ENCODE measurements at regions not wholly inside any gene's neighbourhood (a gene's known extent, or its start where the extent isn't known, plus 50 kb on each side); places are given as distances from the start of the nearest gene placed in this dataset.

- no peak for DNase-seq
Measured at GRCh38 chr10:62453274-62453673, 79.1 kb downstream of the ZNF365 start.

GRCh38 chr10:62454687-62455397 is 80.7 kb downstream of the ZNF365 start:
- DNase-seq: no peak

- no peak for DNase-seq
Measured at GRCh38 chr10:62456611-62457101, 82.5 kb downstream of the ZNF365 start.

DNA sequence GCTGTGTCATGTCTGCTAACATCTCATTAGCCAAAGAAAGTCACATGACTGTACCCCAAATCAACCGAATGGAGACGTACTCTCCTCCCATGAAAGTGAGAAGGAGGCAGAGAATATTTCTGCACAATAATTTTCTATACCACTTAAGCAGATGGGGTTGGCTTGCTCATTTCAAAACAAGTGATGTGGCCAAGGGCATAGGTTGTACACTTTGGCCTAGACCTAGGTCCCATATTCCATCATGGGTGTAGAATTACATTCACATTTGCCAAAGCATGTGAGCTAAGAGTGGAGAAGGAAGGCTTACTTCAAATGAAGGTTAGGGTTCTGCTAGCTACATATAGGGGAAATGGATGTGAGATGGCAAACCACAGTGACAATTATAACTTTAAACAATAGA is 83.0 kb downstream of the ZNF365 start:
- DNase-seq: no peak

GRCh38 chr10:62457598-62457997 is 83.4 kb downstream of the ZNF365 start:
- DNase-seq: no peak

DNA sequence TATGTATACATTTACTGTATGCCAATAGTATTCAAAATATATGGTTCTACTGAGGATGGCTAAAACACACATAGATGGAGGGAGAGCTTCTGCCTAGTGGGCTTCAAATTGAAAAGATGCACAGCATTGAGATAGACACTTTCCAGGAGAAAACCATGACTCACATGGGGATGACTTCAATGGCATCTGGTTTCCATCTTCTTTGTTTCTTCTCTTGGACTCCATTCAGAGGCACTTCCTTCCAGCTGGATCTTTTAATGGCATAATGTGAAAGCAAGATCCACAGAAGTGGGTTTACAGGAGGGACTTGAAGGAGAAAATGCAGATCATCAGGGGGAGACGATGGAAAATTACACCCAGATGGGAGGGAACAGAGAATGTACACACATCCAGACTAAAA is 84.9 kb downstream of the ZNF365 start:
- no peak for DNase-seq

DNA sequence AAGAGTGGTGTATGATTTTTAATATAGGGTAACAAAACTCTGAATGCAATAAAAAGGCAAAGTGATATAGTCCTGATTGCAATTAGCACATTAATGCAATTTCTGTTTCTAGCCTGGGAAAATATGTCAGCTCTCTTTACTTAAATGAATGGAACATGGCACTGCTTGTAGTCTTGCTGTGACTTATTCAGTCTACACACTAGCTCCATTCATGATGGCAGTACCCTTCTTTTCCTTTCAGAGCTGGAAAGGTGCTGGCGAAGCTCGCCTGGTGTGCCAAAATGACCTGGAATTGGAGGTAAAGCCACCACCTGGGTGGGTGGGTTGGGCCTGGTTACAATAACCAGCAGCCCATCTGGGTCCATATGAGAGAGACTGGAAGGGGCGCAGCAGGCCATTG is 85.3 kb downstream of the ZNF365 start:
- no peak for DNase-seq

- DNase-seq: no peak
Measured at GRCh38 chr10:62460393-62460792, 86.2 kb downstream of the ZNF365 start.

DNA sequence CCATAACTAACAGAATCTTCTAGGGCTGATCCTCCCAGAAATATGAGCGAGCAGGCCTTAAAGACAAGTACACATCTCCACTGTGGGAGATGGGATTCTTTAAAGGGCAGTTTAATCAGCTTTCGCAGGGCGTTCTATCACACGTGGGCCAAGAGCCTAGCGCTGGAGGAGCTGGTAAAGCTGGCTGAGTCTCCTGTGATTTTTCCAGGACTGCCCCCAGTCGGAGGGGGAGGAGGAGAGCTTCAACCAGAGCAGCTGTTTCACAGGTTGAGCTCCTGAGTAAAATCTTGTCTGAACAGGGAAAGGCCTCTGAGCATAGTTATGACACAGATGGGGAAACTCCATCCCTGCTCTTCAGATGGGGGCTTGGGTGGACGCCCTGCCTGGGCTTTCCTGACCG is 87.0 kb downstream of the ZNF365 start:
- DNase-seq: no peak

DNA sequence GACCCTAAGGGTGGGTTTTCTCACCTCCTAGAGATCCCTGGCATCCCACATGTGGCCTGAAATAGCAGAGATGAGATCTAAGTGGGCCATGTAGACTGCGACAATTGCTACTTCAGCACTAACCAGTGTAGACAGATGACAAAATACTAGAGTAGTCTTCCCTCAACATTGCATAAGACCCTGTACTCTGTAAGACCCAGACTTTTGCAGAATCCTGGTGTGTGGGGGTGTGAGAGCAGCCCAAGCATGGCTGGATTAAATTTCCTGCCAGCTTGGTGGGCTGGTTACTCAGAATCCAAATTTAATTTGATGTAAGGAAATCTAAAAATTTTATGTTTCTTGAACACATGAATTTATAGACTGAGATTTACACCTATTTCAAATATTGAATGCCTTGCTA is 88.3 kb downstream of the ZNF365 start:
- no peak for DNase-seq

- no peak for DNase-seq
Measured at GRCh38 chr10:62463364-62463763, 89.2 kb downstream of the ZNF365 start.

DNA sequence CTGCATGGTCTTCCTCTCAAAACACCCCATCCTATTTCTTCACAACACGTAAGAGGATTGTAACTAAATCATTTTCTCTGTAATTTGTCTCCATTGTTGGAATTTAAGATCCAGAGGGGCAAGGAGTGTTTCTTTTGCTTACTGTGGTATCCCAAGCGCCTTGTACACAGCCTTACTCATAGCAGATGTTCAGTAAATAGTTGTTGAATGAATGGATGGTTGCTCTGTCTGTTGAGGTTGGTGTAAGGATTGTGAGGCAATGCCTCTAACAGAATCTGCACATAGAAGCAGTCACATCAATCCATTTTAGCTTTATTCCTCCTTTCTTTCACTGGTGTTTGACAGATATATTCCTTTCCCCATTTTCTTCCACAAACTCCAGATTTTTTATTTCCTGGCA is 90.1 kb downstream of the ZNF365 start:
- DNase-seq: no peak

DNA sequence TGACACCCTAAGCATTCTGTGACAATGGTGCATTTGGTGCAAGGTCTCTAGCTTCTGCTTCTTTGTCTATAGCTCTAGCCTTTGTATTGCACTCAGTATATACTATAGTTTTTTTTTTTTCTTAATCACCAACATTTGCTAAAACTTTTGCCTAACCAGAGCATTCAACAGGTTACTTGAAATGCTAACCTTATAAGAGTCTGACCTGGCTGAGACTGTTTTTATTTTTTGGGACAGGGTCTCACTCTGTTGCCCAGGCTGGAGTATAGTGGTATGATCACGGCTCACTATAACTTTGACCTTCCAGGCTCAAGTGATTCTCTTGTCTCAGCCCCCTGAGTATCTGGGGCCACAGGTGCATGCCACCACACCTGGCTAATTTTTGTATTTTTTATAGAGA is 92.4 kb downstream of the ZNF365 start:
- no peak for DNase-seq

- DNase-seq: no peak
Measured at GRCh38 chr10:62467527-62467926, 93.4 kb downstream of the ZNF365 start.

GRCh38 chr10:62471711-62472110 is 97.5 kb downstream of the ZNF365 start:
- no peak for DNase-seq

DNA sequence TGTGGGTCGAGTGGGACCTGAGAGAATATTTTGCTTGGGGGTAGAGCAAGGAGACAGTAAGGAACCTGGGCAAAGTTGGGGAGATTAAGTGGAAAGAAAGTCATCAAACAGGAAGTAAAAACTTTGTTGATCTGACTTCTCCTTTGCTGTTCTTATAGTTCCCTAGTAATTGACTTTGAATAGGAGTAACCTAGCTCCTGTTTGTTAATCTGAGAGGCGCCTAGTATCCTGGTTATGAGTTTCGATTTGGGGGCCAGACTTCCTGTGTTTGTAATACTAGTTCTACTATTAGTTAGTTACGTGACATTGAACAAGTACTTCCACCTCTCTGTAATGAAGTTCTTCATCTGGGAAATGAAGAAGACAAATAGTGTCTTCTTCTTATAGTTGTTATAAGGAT is 99.1 kb downstream of the ZNF365 start:
- DNase-seq: no peak

DNA sequence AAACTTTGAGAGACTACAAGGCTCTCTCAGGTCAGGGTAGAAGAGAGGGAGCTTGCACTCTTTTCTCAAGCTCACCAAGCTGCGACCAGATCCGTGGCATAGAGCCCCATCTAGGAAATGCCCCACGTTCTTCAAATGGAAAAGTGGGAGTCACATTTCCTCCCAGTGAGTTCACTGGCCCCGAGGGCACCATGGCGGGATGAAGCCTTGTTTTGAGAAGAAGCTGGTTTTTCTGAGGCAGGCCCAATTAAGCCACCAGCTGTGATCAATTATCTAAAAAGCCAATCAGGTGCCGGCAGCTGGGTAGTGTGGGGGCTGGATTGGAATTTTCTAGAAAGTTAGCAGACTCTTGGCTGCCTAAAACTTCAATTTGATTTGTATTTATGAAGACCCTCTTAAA is 101.4 kb downstream of the ZNF365 start:
- DNase-seq: no peak

GRCh38 chr10:62479523-62479922 is 105.4 kb downstream of the ZNF365 start:
- DNase-seq: no peak

- no peak for DNase-seq
Measured at GRCh38 chr10:62480196-62480595, 106.0 kb downstream of the ZNF365 start.

DNA sequence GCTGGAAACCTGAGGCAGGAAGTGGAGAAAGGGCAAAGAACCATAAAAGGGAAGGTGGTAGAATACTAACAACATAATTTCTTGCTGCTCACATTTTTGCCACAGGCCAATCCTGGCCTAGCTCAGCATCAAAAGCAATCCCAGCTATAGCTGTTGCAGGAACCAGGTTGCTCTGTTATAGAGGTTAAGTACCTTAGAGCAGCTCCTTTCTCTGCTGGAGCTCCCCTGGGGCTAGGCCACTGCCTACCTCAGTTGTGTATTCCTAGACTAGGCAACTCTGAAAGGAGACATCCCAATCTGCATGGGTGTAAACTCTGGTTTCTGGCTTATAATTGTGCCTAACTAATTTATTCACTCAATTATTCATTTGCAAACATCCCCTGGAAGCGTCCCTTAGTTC is 108.4 kb downstream of the ZNF365 start:
- DNase-seq: no peak

DNA sequence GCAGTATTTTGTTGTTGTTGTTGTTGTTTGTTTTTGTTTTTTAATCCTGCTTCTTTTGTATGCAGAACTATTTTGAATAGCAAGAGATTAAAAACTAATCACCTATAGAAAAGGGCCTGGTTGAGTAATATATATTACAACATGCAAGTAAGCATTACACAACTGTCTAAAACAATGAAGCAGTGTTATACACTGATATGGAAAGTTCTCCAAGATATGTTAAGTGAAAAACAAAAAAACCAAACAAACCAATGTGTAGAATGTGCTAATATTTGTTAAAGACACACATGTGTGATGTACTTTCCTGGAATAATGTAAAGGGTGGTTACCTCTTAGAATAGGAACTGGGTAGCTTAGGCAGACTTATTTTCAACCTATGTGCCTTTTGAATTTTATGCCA is 117.4 kb downstream of the ZNF365 start:
- DNase-seq: no peak

- DNase-seq: no peak
Measured at GRCh38 chr10:62492012-62492869, 118.1 kb downstream of the ZNF365 start.

GRCh38 chr10:62492870-62493180 is 118.7 kb downstream of the ZNF365 start:
- DNase-seq: no peak

GRCh38 chr10:62496925-62497324 is 122.8 kb downstream of the ZNF365 start:
- no peak for DNase-seq

- DNase-seq: no peak
Measured at GRCh38 chr10:62498271-62498670, 124.1 kb downstream of the ZNF365 start.
